ENCODE measurements at regions not wholly inside any gene's neighbourhood (a gene's known extent, or its start where the extent isn't known, plus 50 kb on each side); places are given as distances from the start of the nearest gene placed in this dataset.

GRCh38 chr2:66930339-66931220 is 466.6 kb upstream of the ETAA1 start:
- POLR2A ChIA-PET: no interaction called here

GRCh38 chr2:66938471-66938967 is 458.6 kb upstream of the ETAA1 start:
- Mint-ChIP-seq H3K27ac (no peak overlapping the region), H3K27me3 (no peaks in the 10 kb centered on the region), H3K36me3 (ENCODE audit: low read depth) (no peaks in the 10 kb centered on the region), H3K9me3 (peaks cover 2% of the 10 kb centered on the region), H3K4me3 (no peak overlapping the region), H3K4me1 (no peaks in the 10 kb centered on the region)
- CTCF ChIA-PET: no interaction called here
- POLR2A ChIA-PET: no interaction called here
- no peak for DNase-seq

More at GRCh38 chr2:66930339-66931220, 466.6 kb upstream of the ETAA1 start:
- Mint-ChIP-seq H3K4me1 (no peaks in the 10 kb centered on the region), H3K4me3 (no peak overlapping the region), H3K9me3 (peaks cover 2% of the 10 kb centered on the region), H3K27me3 (no peaks in the 10 kb centered on the region), H3K36me3 (ENCODE audit: low read depth) (no peaks in the 10 kb centered on the region), H3K27ac (no peak overlapping the region)
- CTCF ChIA-PET: no interaction called here
- DNase-seq: no peak

- peaks cover 2% of the 10 kb centered on the region for H3K9me3 Mint-ChIP-seq
- CTCF ChIA-PET: no interaction called here
Measured at GRCh38 chr2:66940080-66940479, 457.1 kb upstream of the ETAA1 start.

GRCh38 chr2:66948234-66948633 is 448.9 kb upstream of the ETAA1 start:
- Mint-ChIP-seq H3K27me3 (no peaks in the 10 kb centered on the region), H3K4me3 (no peak overlapping the region), H3K4me1 (no peaks in the 10 kb centered on the region), H3K9me3 (no peaks in the 10 kb centered on the region), H3K27ac (no peak overlapping the region), H3K36me3 (ENCODE audit: low read depth) (no peaks in the 10 kb centered on the region)
- ChIA-PET POLR2A (no interaction called here), CTCF (no interaction called here)
- no peak for DNase-seq

More at GRCh38 chr2:66940080-66940479, 457.1 kb upstream of the ETAA1 start:
- no peaks in the 10 kb centered on the region for H3K36me3 Mint-ChIP-seq (ENCODE audit: low read depth)
- POLR2A ChIA-PET: no interaction called here
- no peaks in the 10 kb centered on the region for H3K4me1 Mint-ChIP-seq
- no peaks in the 10 kb centered on the region for H3K27me3 Mint-ChIP-seq
- H3K27ac Mint-ChIP-seq: no peak overlapping the region
- H3K4me3 Mint-ChIP-seq: no peak overlapping the region
- no peak for DNase-seq

GRCh38 chr2:66957198-66957597 is 439.9 kb upstream of the ETAA1 start:
- no peaks in the 10 kb centered on the region for H3K27me3 Mint-ChIP-seq
- CTCF ChIA-PET: no interaction called here
- no peak for DNase-seq
- no peak overlapping the region for H3K4me3 Mint-ChIP-seq
- no peaks in the 10 kb centered on the region for H3K4me1 Mint-ChIP-seq
- H3K36me3 Mint-ChIP-seq (ENCODE audit: low read depth): no peaks in the 10 kb centered on the region
- POLR2A ChIA-PET: no interaction called here
- no peak overlapping the region for H3K27ac Mint-ChIP-seq
- peaks cover 4% of the 10 kb centered on the region for H3K9me3 Mint-ChIP-seq

- no peak overlapping the region for H3K27ac Mint-ChIP-seq
- H3K4me1 Mint-ChIP-seq: no peaks in the 10 kb centered on the region
- H3K27me3 Mint-ChIP-seq: no peaks in the 10 kb centered on the region
- DNase-seq: no peak
- peaks cover 4% of the 10 kb centered on the region for H3K9me3 Mint-ChIP-seq
- POLR2A ChIA-PET: no interaction called here
- no peaks in the 10 kb centered on the region for H3K36me3 Mint-ChIP-seq (ENCODE audit: low read depth)
- CTCF ChIA-PET: no interaction called here
- H3K4me3 Mint-ChIP-seq: no peak overlapping the region
Measured at GRCh38 chr2:66957677-66958076, 439.5 kb upstream of the ETAA1 start.

GRCh38 chr2:66960161-66960560 is 437.0 kb upstream of the ETAA1 start:
- DNase-seq: no peak
- Mint-ChIP-seq H3K9me3 (peaks cover 4% of the 10 kb centered on the region), H3K4me1 (no peaks in the 10 kb centered on the region), H3K4me3 (no peak overlapping the region), H3K27me3 (no peaks in the 10 kb centered on the region), H3K27ac (no peak overlapping the region), H3K36me3 (ENCODE audit: low read depth) (no peaks in the 10 kb centered on the region)
- ChIA-PET CTCF (no interaction called here), POLR2A (no interaction called here)

GRCh38 chr2:66962716-66963115 is 434.4 kb upstream of the ETAA1 start:
- no peak overlapping the region for H3K4me3 Mint-ChIP-seq
- no peaks in the 10 kb centered on the region for H3K27me3 Mint-ChIP-seq
- DNase-seq: no peak
- H3K27ac Mint-ChIP-seq: no peak overlapping the region
- ChIA-PET POLR2A (no interaction called here), CTCF (no interaction called here)
- H3K4me1 Mint-ChIP-seq: no peaks in the 10 kb centered on the region
- H3K36me3 Mint-ChIP-seq (ENCODE audit: low read depth): no peaks in the 10 kb centered on the region
- H3K9me3 Mint-ChIP-seq: peaks cover 2% of the 10 kb centered on the region

- H3K4me3 Mint-ChIP-seq: no peak overlapping the region
- no peaks in the 10 kb centered on the region for H3K9me3 Mint-ChIP-seq
- H3K27me3 Mint-ChIP-seq: no peaks in the 10 kb centered on the region
- CTCF ChIA-PET: no interaction called here
- H3K4me1 Mint-ChIP-seq: no peaks in the 10 kb centered on the region
- H3K27ac Mint-ChIP-seq: no peak overlapping the region
- DNase-seq: no peak
- POLR2A ChIA-PET: no interaction called here
- H3K36me3 Mint-ChIP-seq (ENCODE audit: low read depth): no peaks in the 10 kb centered on the region
Measured at GRCh38 chr2:66966631-66967030, 430.5 kb upstream of the ETAA1 start.

- CTCF ChIA-PET: no interaction called here
- H3K27ac Mint-ChIP-seq: no peak overlapping the region
- no peaks in the 10 kb centered on the region for H3K36me3 Mint-ChIP-seq (ENCODE audit: low read depth)
- POLR2A ChIA-PET: no interaction called here
- H3K4me3 Mint-ChIP-seq: no peak overlapping the region
- DNase-seq: no peak
- no peaks in the 10 kb centered on the region for H3K27me3 Mint-ChIP-seq
- peaks cover 2% of the 10 kb centered on the region for H3K9me3 Mint-ChIP-seq
- no peaks in the 10 kb centered on the region for H3K4me1 Mint-ChIP-seq
Measured at GRCh38 chr2:66968946-66969345, 428.2 kb upstream of the ETAA1 start.

- no peaks in the 10 kb centered on the region for H3K4me1 Mint-ChIP-seq
- no peak for DNase-seq
- H3K36me3 Mint-ChIP-seq (ENCODE audit: low read depth): no peaks in the 10 kb centered on the region
- no peaks in the 10 kb centered on the region for H3K27me3 Mint-ChIP-seq
- CTCF ChIA-PET: no interaction called here
- POLR2A ChIA-PET: no interaction called here
- H3K4me3 Mint-ChIP-seq: no peak overlapping the region
- H3K9me3 Mint-ChIP-seq: peaks cover 6% of the 10 kb centered on the region
- no peak overlapping the region for H3K27ac Mint-ChIP-seq
Measured at GRCh38 chr2:66981074-66981473, 416.1 kb upstream of the ETAA1 start.

GRCh38 chr2:66982766-66983165 is 414.4 kb upstream of the ETAA1 start:
- ChIA-PET CTCF (no interaction called here), POLR2A (no interaction called here)
- Mint-ChIP-seq H3K4me1 (no peaks in the 10 kb centered on the region), H3K27me3 (no peaks in the 10 kb centered on the region), H3K36me3 (ENCODE audit: low read depth) (no peaks in the 10 kb centered on the region), H3K27ac (no peak overlapping the region), H3K9me3 (peaks cover 6% of the 10 kb centered on the region), H3K4me3 (no peak overlapping the region)
- no peak for DNase-seq

- no peak overlapping the region for H3K4me3 Mint-ChIP-seq
- ChIA-PET POLR2A (no interaction called here), CTCF (no interaction called here)
- H3K4me1 Mint-ChIP-seq: no peaks in the 10 kb centered on the region
- peaks cover 6% of the 10 kb centered on the region for H3K9me3 Mint-ChIP-seq
- no peak for DNase-seq
- H3K27me3 Mint-ChIP-seq: no peaks in the 10 kb centered on the region
- no peaks in the 10 kb centered on the region for H3K36me3 Mint-ChIP-seq (ENCODE audit: low read depth)
- H3K27ac Mint-ChIP-seq: no peak overlapping the region
Measured at GRCh38 chr2:66984864-66985263, 412.3 kb upstream of the ETAA1 start.

GRCh38 chr2:66985906-66986305 is 411.2 kb upstream of the ETAA1 start:
- POLR2A ChIA-PET: no interaction called here
- CTCF ChIA-PET: no interaction called here
- no peak for DNase-seq
- Mint-ChIP-seq H3K27ac (no peak overlapping the region), H3K9me3 (peaks cover 3% of the 10 kb centered on the region), H3K4me1 (no peaks in the 10 kb centered on the region), H3K36me3 (ENCODE audit: low read depth) (no peaks in the 10 kb centered on the region), H3K4me3 (no peak overlapping the region), H3K27me3 (no peaks in the 10 kb centered on the region)
